Stimulated activated CD8-positive, alpha-beta memory T cell treated with anti-CD3 and anti-CD28 coated beads, Interleukin-12 subunit alpha, Interleukin-12 subunit beta, amount 100 ng/mL, for 24 hours (primary cell): ENCODE measurements at regions not wholly inside any gene's neighbourhood (a gene's known extent, or its start where the extent isn't known, plus 50 kb on each side); places are given as distances from the start of the nearest gene placed in this dataset.

ENCODE experiments used
- DNase-seq: peaks from one replicate; pipeline ENCODE4 v3.0.0-alpha.2; 2020; ENCODE audit errors: extremely low read depth

GRCh38 chr5:124664287-124664686 is 82.2 kb downstream of the ZNF608 start:
- no peak for DNase-seq

- DNase-seq, result no peak
Measured at GRCh38 chr5:124663101-124663506, 83.3 kb downstream of the ZNF608 start.

GRCh38 chr5:124662181-124662781 is 84.2 kb downstream of the ZNF608 start:
- no peak for DNase-seq

- DNase-seq, result no peak
Measured at GRCh38 chr5:124661317-124662141, 84.9 kb downstream of the ZNF608 start.

GRCh38 chr5:124660229-124661093 is 86.0 kb downstream of the ZNF608 start:
- no peak for DNase-seq

- DNase-seq, result no peak
Measured at GRCh38 chr5:124659798-124660197, 86.6 kb downstream of the ZNF608 start.

GRCh38 chr5:124658867-124659557 is 87.4 kb downstream of the ZNF608 start:
- DNase-seq, result no peak

GRCh38 chr5:124655921-124656511 is 90.4 kb downstream of the ZNF608 start:
- DNase-seq, result no peak

- DNase-seq, result no peak
Measured at GRCh38 chr5:124655251-124655917, 91.1 kb downstream of the ZNF608 start.

GRCh38 chr5:124654418-124654817 is 92.0 kb downstream of the ZNF608 start:
- DNase-seq, result no peak

- no peak for DNase-seq
Measured at GRCh38 chr5:124653666-124654065, 92.8 kb downstream of the ZNF608 start.

- no peak for DNase-seq
Measured at GRCh38 chr5:124652892-124653441, 93.5 kb downstream of the ZNF608 start.

- DNase-seq, result no peak
Measured at GRCh38 chr5:124652514-124652819, 94.0 kb downstream of the ZNF608 start.

- DNase-seq, result no peak
Measured at GRCh38 chr5:124651663-124652513, 94.6 kb downstream of the ZNF608 start.

- no peak for DNase-seq
Measured at GRCh38 chr5:124650951-124651662, 95.3 kb downstream of the ZNF608 start.

- DNase-seq, result no peak
Measured at GRCh38 chr5:124650147-124650561, 96.3 kb downstream of the ZNF608 start.

- peak; percentile 24 for DNase-seq
Measured at GRCh38 chr5:124649491-124650146, 96.8 kb downstream of the ZNF608 start.

GRCh38 chr5:124648902-124649467 is 97.5 kb downstream of the ZNF608 start:
- DNase-seq, result no peak
